ENCODE measurements at regions not wholly inside any gene's neighbourhood (a gene's known extent, or its start where the extent isn't known, plus 50 kb on each side); places are given as distances from the start of the nearest gene placed in this dataset.
"Not testable (repeated sequence)": the region's sequence is repeated elsewhere in the genome, so short reads cannot be mapped to it uniquely, and the experiment has no call there.

DNA sequence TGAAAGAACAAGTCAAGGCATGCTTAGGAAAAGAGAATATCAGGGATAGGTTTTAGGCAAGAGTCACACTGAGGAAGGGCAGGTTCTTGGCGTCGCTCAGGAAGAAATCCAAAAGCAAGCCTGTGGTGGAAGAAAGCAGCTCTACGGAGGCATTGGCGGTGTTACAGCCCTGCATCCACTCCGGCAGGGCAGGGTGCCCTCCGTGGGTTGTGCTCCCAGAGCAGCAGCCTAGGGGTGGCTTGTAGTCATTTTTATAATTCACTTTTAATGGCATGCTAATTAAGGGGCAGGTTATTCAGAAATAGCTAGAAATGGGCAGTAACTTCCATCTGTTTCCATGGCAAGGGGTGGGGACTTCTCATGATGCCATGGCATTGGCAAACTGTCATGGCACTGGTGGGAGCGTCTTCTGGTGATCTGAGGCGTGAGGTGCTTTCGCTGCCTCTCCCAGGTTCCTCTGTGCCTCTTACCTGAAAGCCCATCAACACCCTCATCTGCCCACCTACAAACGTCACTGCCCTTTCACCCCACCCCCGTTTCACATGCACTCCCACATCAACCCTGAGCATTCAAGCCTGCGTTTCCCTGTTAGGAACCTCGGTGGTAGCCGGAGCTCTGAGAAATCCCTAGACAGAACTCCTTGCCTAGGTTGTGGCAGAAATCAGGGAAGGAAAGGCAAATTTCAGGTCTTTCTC lies 1763.8 kb upstream of the TPTE start:
- DNase-seq: not testable (repeated sequence)

DNA sequence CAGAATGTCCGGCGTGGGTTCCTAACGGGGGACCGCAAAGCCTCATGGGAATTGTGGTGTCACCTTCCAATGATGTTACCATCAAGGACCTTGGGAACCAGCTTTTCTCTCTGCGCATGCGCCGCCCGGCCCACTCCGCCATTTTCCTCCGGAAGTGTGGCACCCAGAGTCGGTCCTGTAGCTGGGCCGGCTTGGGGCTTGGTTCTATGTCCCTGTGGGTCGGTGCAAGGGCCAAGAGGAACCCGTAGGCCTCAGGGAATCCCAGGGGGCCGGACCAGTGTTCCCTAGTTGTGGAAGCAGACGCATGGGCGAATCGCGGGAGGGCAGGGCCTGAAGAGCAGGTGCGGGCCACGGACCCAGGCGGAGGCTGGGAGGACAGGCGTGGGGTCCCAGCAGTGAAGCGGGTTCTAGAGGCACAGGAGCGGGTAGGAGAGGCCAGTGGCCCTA lies 1762.4 kb upstream of the TPTE start:
- DNase-seq: peak; percentile 30

DNA sequence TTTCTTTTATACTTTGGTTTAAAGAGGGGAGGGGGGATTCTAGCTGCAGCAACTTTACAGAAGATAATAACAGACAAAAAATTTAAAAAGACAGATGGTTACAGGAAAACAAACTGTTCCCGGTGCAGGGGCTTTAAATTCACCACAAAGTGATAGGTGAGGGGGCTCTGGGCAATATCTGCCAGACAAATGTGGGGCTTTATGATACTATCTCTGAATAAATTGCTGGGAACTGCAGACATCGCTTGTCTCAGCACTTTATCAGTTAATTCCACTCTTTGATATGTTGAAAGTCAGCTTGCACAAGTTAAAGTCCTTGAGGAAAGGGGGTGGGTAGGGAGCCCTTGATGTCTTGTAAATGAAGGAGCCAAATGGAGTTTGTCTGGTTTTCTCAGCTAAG lies 1759.1 kb upstream of the TPTE start:
- not testable (repeated sequence) for DNase-seq

DNA sequence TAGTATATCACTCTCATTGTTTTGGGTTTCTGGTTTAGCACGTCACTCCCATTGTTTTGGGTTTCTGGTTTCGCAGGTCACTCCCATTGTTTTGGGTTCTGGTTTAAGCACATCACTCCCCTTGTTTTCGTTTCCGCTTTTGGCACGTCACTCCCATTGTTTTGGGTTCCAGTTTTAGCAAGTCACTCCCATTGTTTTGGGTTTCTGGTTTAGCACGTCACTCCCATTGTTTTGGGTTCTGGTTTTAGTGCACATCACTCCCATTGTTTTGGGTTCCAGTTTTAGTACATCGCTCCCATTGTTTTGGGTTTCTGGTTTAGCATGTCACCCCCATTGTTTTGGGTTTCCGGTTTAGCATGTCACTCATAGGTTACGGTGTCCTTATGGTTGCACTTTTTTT lies 1757.0 kb upstream of the TPTE start:
- DNase-seq: not testable (repeated sequence)

DNA sequence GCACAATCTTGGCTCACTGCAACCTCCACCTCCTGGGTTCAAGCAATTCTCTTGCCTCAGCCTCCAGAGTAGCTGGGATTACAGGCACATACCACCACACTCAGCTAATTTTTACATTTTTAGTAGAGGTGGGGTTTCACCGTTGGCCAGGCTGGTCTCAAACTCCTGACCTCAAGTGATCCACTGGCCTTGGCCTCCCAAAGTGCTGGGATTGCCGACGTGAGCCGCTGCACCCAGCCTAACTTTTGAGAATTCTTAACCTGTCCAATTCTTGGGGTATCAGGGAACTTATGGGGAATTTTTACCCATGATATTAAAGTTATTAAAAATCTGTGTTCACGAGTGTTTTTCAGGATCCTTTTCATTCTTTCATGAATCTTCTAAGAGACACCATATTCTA lies 1755.2 kb upstream of the TPTE start:
- DNase-seq: not testable (repeated sequence)

DNA sequence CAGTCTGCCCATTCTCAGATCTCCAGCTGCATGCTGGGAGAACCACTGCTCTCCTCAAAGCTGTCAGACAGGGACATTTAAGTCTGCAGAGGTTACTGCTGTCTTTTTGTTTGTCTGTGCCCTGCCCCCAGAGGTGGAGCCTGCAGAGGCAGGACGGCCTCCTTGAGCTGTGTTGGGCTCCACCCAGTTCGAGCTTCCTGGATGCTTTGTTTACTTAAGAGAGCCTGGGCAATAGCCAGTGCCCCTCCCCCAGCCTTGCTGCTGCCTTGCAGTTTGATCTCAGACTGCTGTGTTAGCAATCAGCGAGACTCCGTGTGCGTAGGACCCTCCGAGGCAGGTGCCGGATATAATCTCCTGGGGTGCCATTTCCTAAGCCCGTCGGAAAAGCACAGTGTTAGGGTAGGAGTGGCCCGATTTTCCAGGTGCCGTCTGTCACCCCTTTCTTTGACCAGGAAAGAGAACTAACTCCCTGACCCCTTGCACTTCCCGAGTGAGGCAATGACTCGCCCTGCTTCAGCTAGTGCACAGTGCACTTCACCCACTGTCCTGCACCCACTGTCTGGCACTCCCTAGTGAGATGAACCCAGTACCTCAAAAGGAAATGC lies 1748.4 kb upstream of the TPTE start:
- not testable (repeated sequence) for DNase-seq

DNA sequence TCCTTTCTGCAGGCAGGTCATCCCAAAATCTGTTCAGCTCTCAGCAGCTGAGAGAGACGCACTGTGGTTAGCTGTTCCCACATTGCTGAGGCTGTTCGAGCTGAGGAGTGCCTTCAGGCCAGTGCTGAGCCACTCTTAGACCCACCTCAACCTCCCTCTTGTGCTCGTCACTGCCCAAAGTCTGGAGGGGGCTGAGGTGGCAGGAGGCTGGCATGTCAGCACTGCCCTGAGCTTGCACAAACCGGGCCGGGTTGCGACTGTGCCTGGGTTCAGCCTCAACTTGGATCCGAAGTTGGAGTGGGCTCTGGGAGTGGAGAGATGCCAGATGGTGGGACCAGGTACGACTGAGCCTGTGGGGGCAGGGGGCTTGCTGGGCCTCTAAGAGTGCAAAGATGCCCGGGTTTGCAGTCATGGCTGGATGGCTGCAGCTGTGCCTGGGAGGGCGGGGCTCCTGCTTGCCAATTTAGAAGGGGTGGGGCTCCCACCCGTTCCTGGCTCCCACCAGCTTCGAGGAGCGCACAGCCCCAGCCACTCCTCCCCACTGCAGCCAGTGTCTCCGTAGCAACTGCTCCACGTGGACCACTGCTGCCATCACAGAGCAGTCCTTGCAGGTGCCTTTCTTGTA lies 1745.7 kb upstream of the TPTE start:
- DNase-seq: not testable (repeated sequence)

DNA sequence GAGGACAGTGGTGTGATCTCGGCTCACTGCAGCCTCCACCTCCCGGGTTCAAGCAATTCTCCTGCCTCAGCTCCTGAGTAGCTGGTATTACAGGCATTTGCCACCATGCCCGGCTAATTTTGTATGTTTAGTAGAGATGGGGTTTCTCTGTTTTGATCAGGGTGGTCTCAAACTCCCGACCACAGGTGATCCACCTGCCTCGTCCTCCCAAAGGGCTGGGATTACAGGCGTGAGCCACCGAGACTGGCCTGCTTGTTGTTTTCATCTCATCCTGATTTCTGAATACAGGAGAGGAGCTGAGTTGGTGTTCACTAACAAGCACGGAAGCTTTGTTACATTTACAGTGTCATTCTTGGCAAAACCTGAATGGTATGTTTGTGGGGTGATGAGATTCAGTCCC lies 1744.1 kb upstream of the TPTE start:
- not testable (repeated sequence) for DNase-seq

DNA sequence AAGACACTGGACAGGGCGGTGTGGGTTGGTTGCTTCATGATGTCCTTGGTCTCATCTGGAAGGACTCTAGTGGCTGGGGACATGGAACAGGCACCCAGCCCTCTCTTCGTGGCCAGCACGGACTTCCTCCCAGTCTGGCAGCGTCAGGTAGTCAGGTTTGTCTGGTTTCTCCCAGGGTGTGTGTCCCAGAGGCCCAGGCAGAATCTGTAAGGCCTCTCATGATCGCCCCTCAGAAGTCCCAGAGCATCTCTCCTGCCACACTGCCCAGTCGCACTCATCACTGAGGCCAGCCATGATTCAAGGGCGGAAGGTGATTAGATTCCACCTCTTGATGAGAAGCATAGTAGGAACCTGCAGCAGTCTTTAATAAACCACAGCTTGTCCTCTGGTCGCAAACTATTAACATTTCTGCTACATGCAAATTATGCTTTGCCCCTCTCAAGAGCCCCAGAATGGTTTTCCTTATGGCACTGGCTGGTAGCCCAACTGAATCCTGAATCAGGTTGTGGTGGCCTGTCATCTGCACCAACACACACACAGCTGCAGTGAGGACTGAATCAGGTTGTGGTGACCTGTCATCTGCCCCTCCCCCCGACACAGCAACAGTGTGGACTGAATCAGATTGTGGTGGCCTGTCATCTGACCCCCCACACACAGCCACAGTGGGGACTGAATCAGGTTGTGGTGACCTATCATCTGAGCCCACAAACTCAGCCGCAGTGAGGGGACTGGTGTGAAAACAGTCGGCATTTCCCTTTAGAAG lies 1742.9 kb upstream of the TPTE start:
- DNase-seq: not testable (repeated sequence)

DNA sequence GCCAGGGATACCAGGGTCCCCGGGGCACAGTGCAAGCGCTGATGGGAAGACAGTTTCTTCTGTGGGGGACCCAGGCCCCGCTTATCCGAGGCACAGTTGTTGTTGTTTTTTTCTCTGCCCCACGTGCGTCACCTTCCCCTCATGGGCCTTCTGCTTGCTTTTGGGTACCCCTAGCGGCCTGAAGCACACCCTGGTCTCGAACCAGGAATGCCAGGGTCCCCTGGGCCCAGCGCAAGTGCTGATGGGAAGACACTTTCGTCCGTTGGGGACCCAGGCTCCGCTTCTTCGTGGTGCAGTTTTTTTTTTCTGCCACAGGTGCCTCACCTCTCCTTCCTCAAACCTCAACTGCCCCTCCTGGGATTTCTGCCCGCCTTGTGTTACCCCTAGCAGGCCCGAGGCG lies 1708.5 kb upstream of the TPTE start:
- not testable (repeated sequence) for DNase-seq

DNA sequence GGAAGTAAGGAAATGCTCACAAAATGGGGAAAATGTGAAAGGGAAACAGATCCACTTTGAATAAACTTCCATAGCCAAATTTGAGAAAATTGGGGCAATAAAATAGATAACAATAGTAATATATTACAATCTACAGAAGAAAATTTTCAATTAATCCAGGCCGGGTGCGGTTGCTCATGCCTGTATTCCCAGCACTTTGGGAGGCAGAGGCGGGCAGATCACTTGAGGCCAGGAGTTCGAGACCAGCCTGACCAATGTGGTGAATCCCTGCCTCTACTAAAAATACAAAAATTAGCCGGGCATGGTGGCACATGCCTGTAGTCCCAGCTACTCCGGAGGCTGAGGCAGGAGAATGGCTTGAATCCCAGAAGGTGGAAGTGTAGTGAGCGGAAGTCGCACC lies 1687.1 kb upstream of the TPTE start:
- not testable (repeated sequence) for DNase-seq
